ENCODE measurements at regions not wholly inside any gene's neighbourhood (a gene's known extent, or its start where the extent isn't known, plus 50 kb on each side); places are given as distances from the start of the nearest gene placed in this dataset.
A peak's percentile ranks its signal among the peaks of the same experiment; 100 is the strongest.

GRCh38 chr4:14668296-14668695, 334.0 kb upstream of the CPEB2 start:
- no peak for DNase-seq

- no peak for DNase-seq
These were observed 332.9 kb upstream of the CPEB2 start for GRCh38 chr4:14669371-14669770.

GRCh38 chr4:14671146-14671545, 331.1 kb upstream of the CPEB2 start:
- peak in 1 of 2 donors; percentile 29 for DNase-seq

GRCh38 chr4:14675279-14675985, 326.8 kb upstream of the CPEB2 start:
- DNase-seq = no peak

- DNase-seq = no peak
These were observed 322.4 kb upstream of the CPEB2 start for GRCh38 chr4:14679906-14680305.

- DNase-seq = no peak
These were observed 321.0 kb upstream of the CPEB2 start for GRCh38 chr4:14681330-14681729.

GRCh38 chr4:14693728-14694127, 308.6 kb upstream of the CPEB2 start:
- DNase-seq = no peak

GRCh38 chr4:14695095-14695845, 307.0 kb upstream of the CPEB2 start:
- no peak for DNase-seq

- no peak for DNase-seq
These were observed 302.2 kb upstream of the CPEB2 start for GRCh38 chr4:14700083-14700482.

GRCh38 chr4:14700544-14700943, 301.7 kb upstream of the CPEB2 start:
- no peak for DNase-seq

GRCh38 chr4:14701389-14701788, 300.9 kb upstream of the CPEB2 start:
- no peak for DNase-seq

GRCh38 chr4:14701896-14702295, 300.4 kb upstream of the CPEB2 start:
- DNase-seq = no peak

- no peak for DNase-seq
These were observed 293.7 kb upstream of the CPEB2 start for GRCh38 chr4:14708574-14708973.

GRCh38 chr4:14711259-14711658, 291.0 kb upstream of the CPEB2 start:
- no peak for DNase-seq

- DNase-seq = no peak
These were observed 285.6 kb upstream of the CPEB2 start for GRCh38 chr4:14716691-14717090.

GRCh38 chr4:14719053-14719452, 283.2 kb upstream of the CPEB2 start:
- no peak for DNase-seq

GRCh38 chr4:14726441-14726840, 275.8 kb upstream of the CPEB2 start:
- DNase-seq = no peak

- DNase-seq = no peak
These were observed 275.4 kb upstream of the CPEB2 start for GRCh38 chr4:14726877-14727361.

GRCh38 chr4:14729282-14730000, 272.8 kb upstream of the CPEB2 start:
- DNase-seq = no peak

- no peak for DNase-seq
These were observed 260.2 kb upstream of the CPEB2 start for GRCh38 chr4:14742054-14742453.

- no peak for DNase-seq
These were observed 259.1 kb upstream of the CPEB2 start for GRCh38 chr4:14743172-14743571.

- no peak for DNase-seq
These were observed 258.7 kb upstream of the CPEB2 start for GRCh38 chr4:14743601-14744000.

GRCh38 chr4:14744346-14744745, 257.9 kb upstream of the CPEB2 start:
- DNase-seq = no peak

- DNase-seq = no peak
These were observed 252.4 kb upstream of the CPEB2 start for GRCh38 chr4:14749910-14750309.

Measured in hippocampal formation (tissue), 2 donors.